Activated CD4-positive, alpha-beta T cell treated with anti-CD3 and anti-CD28 coated beads for 36 hours (primary cell): ENCODE measurements at regions not wholly inside any gene's neighbourhood (a gene's known extent, or its start where the extent isn't known, plus 50 kb on each side); places are given as distances from the start of the nearest gene placed in this dataset.

Experiments
- ATAC-seq: fragments of 200-7000 bp; cut with Tn5 transposase; one replicate; pipeline ENCODE4 v1.10.0; 2021; ENCODE audit warnings: mild to moderate bottlenecking, moderate library complexity
- CTCF ChIA-PET: fragments of 350-600 bp; sonication (Branson Sonifier 250); formaldehyde crosslinking; loops from one replicate; lab custom pipeline; 2021; ENCODE audit warnings: antibody characterized with exemption; lab: Charles Lee
- POLR2A ChIA-PET: fragments of 350-600 bp; sonication (Branson Sonifier 250); formaldehyde crosslinking; loops from one replicate; lab custom pipeline; 2021; ENCODE audit warnings: antibody characterized with exemption, inconsistent platforms; lab: Charles Lee
- DNase-seq: peaks from one replicate; pipeline ENCODE4 v3.0.0-alpha.2; 2020
- H3K27ac Mint-ChIP-seq: one replicate; pipeline ENCODE4 v1.8.0; 2021; ENCODE audit warnings: mixed read lengths
- H3K27me3 Mint-ChIP-seq: one replicate; pipeline ENCODE4 v1.8.0; 2021; ENCODE audit warnings: mixed read lengths
- H3K36me3 Mint-ChIP-seq: one replicate; pipeline ENCODE4 v1.8.0; 2021; ENCODE audit warnings: low read depth, mixed read lengths
- H3K4me1 Mint-ChIP-seq: one replicate; pipeline ENCODE4 v1.8.0; 2021; ENCODE audit warnings: mixed read lengths
- H3K4me3 Mint-ChIP-seq: one replicate; pipeline ENCODE4 v1.8.0; 2021; ENCODE audit warnings: mild to moderate bottlenecking, moderate library complexity, mixed read lengths
- H3K9me3 Mint-ChIP-seq: one replicate; pipeline ENCODE4 v1.8.0; 2021; ENCODE audit warnings: low read depth, mixed read lengths
- intact Hi-C, 2 experiments: fragments of 100-400 bp; cut with DNase I in 1 of 2; cut with micrococcal nuclease in 1 of 2; formaldehyde crosslinking; loops; one replicate each; pipeline versions ENCODE4 v1.14.2 to v1.15.1; 2022 to 2024; cut with DNase I, micrococcal nuclease

- POLR2A ChIA-PET = no interaction called here
- CTCF ChIA-PET = no interaction called here
- DNase-seq (no peak), ATAC-seq (no peak)
- no peak overlapping the region for H3K27ac Mint-ChIP-seq
- intact Hi-C loops = no loop called here
- H3K4me3 Mint-ChIP-seq = no peak overlapping the region
- H3K27me3 Mint-ChIP-seq = no peaks in the 10 kb centered on the region
- H3K9me3 Mint-ChIP-seq = peaks cover under 1% of the 10 kb centered on the region
- H3K36me3 Mint-ChIP-seq = no peaks in the 10 kb centered on the region
- no peaks in the 10 kb centered on the region for H3K4me1 Mint-ChIP-seq
These were observed 127.7 kb upstream of the EPHA3 start for GRCh38 chr3:88979760-88980159.

GRCh38 chr3:88983458-88983857, 124.0 kb upstream of the EPHA3 start:
- no peaks in the 10 kb centered on the region for H3K36me3 Mint-ChIP-seq

GRCh38 chr3:88984256-88984655, 123.2 kb upstream of the EPHA3 start:
- POLR2A ChIA-PET = no interaction called here
- Mint-ChIP-seq H3K4me1 (no peaks in the 10 kb centered on the region), H3K27ac (no peak overlapping the region), H3K27me3 (no peaks in the 10 kb centered on the region), H3K36me3 (no peaks in the 10 kb centered on the region), H3K9me3 (no peaks in the 10 kb centered on the region), H3K4me3 (no peak overlapping the region)
- DNase-seq = no peak
- intact Hi-C loops = no loop called here
- CTCF ChIA-PET = no interaction called here
- no peak for ATAC-seq

More at GRCh38 chr3:88983458-88983857, 124.0 kb upstream of the EPHA3 start:
- H3K4me3 Mint-ChIP-seq = no peak overlapping the region
- ChIA-PET CTCF (no interaction called here), POLR2A (no interaction called here)
- H3K9me3 Mint-ChIP-seq = no peaks in the 10 kb centered on the region
- H3K4me1 Mint-ChIP-seq = no peaks in the 10 kb centered on the region
- DNase-seq (no peak), ATAC-seq (no peak)
- intact Hi-C loops = no loop called here
- no peaks in the 10 kb centered on the region for H3K27me3 Mint-ChIP-seq
- H3K27ac Mint-ChIP-seq = no peak overlapping the region

GRCh38 chr3:88984832-88985231, 122.6 kb upstream of the EPHA3 start:
- no peaks in the 10 kb centered on the region for H3K9me3 Mint-ChIP-seq
- POLR2A ChIA-PET = no interaction called here
- H3K4me3 Mint-ChIP-seq = no peak overlapping the region
- H3K27me3 Mint-ChIP-seq = no peaks in the 10 kb centered on the region
- intact Hi-C loops = no loop called here
- H3K27ac Mint-ChIP-seq = no peak overlapping the region
- CTCF ChIA-PET = no interaction called here
- DNase-seq (no peak), ATAC-seq (no peak)
- no peaks in the 10 kb centered on the region for H3K36me3 Mint-ChIP-seq
- H3K4me1 Mint-ChIP-seq = no peaks in the 10 kb centered on the region

GRCh38 chr3:88985491-88985890, 121.9 kb upstream of the EPHA3 start:
- no peaks in the 10 kb centered on the region for H3K36me3 Mint-ChIP-seq
- no peaks in the 10 kb centered on the region for H3K27me3 Mint-ChIP-seq
- POLR2A ChIA-PET = no interaction called here
- H3K27ac Mint-ChIP-seq = no peak overlapping the region
- intact Hi-C loops = no loop called here
- DNase-seq (no peak), ATAC-seq (no peak)
- H3K4me3 Mint-ChIP-seq = no peak overlapping the region
- H3K4me1 Mint-ChIP-seq = no peaks in the 10 kb centered on the region
- H3K9me3 Mint-ChIP-seq = no peaks in the 10 kb centered on the region
- CTCF ChIA-PET = no interaction called here

- no peak overlapping the region for H3K27ac Mint-ChIP-seq
- H3K4me1 Mint-ChIP-seq = no peaks in the 10 kb centered on the region
- ChIA-PET POLR2A (no interaction called here), CTCF (interaction anchor here (1.2 kb wide), 1 partner anchor 24 kb away, joined by 3 read pairs; no protein-coding TSS in a partner anchor)
- DNase-seq (no peak), ATAC-seq (no peak)
- no peaks in the 10 kb centered on the region for H3K36me3 Mint-ChIP-seq
- H3K9me3 Mint-ChIP-seq = no peaks in the 10 kb centered on the region
- H3K4me3 Mint-ChIP-seq = no peak overlapping the region
- no peaks in the 10 kb centered on the region for H3K27me3 Mint-ChIP-seq
- intact Hi-C loops = no loop called here
These were observed 120.6 kb upstream of the EPHA3 start for GRCh38 chr3:88986834-88987233.

- CTCF ChIA-PET = interaction anchor here (0.7 to 1.2 kb wide), 2 partner anchors 25 to 769 kb away, joined by 3 read pairs; no protein-coding TSS in a partner anchor
- Mint-ChIP-seq H3K9me3 (no peaks in the 10 kb centered on the region), H3K36me3 (no peaks in the 10 kb centered on the region), H3K27ac (no peak overlapping the region), H3K4me1 (no peaks in the 10 kb centered on the region), H3K27me3 (no peaks in the 10 kb centered on the region), H3K4me3 (no peak overlapping the region)
- ATAC-seq (no peak), DNase-seq (no peak)
- POLR2A ChIA-PET = no interaction called here
- intact Hi-C loops = no loop called here
These were observed 119.6 kb upstream of the EPHA3 start for GRCh38 chr3:88987776-88988175.

GRCh38 chr3:88988906-88989305, 118.5 kb upstream of the EPHA3 start:
- Mint-ChIP-seq H3K4me3 (no peak overlapping the region), H3K4me1 (no peaks in the 10 kb centered on the region), H3K27me3 (no peaks in the 10 kb centered on the region), H3K9me3 (no peaks in the 10 kb centered on the region), H3K27ac (no peak overlapping the region), H3K36me3 (no peaks in the 10 kb centered on the region)
- CTCF ChIA-PET = no interaction called here
- DNase-seq (no peak), ATAC-seq (no peak)
- intact Hi-C loops = no loop called here
- POLR2A ChIA-PET = no interaction called here

GRCh38 chr3:88991496-88991895, 115.9 kb upstream of the EPHA3 start:
- H3K36me3 Mint-ChIP-seq = no peaks in the 10 kb centered on the region
- no peaks in the 10 kb centered on the region for H3K27me3 Mint-ChIP-seq
- intact Hi-C loops = no loop called here
- no peak overlapping the region for H3K27ac Mint-ChIP-seq
- POLR2A ChIA-PET = no interaction called here
- ATAC-seq = no peak
- no peak overlapping the region for H3K4me3 Mint-ChIP-seq
- CTCF ChIA-PET = no interaction called here
- no peak for DNase-seq
- no peaks in the 10 kb centered on the region for H3K9me3 Mint-ChIP-seq
- H3K4me1 Mint-ChIP-seq = no peaks in the 10 kb centered on the region

GRCh38 chr3:88996691-88997090, 110.7 kb upstream of the EPHA3 start:
- ChIA-PET POLR2A (no interaction called here), CTCF (no interaction called here)
- Mint-ChIP-seq H3K9me3 (no peaks in the 10 kb centered on the region), H3K4me3 (no peak overlapping the region), H3K4me1 (no peaks in the 10 kb centered on the region), H3K27me3 (no peaks in the 10 kb centered on the region), H3K36me3 (no peaks in the 10 kb centered on the region), H3K27ac (no peak overlapping the region)
- intact Hi-C loops = loop anchor here in 1 of 2 experiments (5.0 kb wide), 1 partner anchor 534 kb away; no protein-coding TSS in a partner anchor
- ATAC-seq (no peak), DNase-seq (no peak)

GRCh38 chr3:88997260-88997659, 110.2 kb upstream of the EPHA3 start:
- Mint-ChIP-seq H3K9me3 (no peaks in the 10 kb centered on the region), H3K4me3 (no peak overlapping the region), H3K36me3 (no peaks in the 10 kb centered on the region), H3K4me1 (no peaks in the 10 kb centered on the region), H3K27me3 (no peaks in the 10 kb centered on the region), H3K27ac (no peak overlapping the region)
- ATAC-seq = no peak
- ChIA-PET CTCF (no interaction called here), POLR2A (no interaction called here)
- no peak for DNase-seq
- intact Hi-C loops = loop anchor here in 1 of 2 experiments (5.0 kb wide), 1 partner anchor 535 kb away; no protein-coding TSS in a partner anchor

- DNase-seq (no peak), ATAC-seq (no peak)
- H3K4me1 Mint-ChIP-seq = no peaks in the 10 kb centered on the region
- no peaks in the 10 kb centered on the region for H3K9me3 Mint-ChIP-seq
- no peaks in the 10 kb centered on the region for H3K36me3 Mint-ChIP-seq
- H3K4me3 Mint-ChIP-seq = no peak overlapping the region
- H3K27ac Mint-ChIP-seq = no peak overlapping the region
- no peaks in the 10 kb centered on the region for H3K27me3 Mint-ChIP-seq
- intact Hi-C loops = no loop called here
- ChIA-PET CTCF (no interaction called here), POLR2A (no interaction called here)
These were observed 106.5 kb upstream of the EPHA3 start for GRCh38 chr3:89000886-89001285.

GRCh38 chr3:89002191-89002590, 105.2 kb upstream of the EPHA3 start:
- no peaks in the 10 kb centered on the region for H3K4me1 Mint-ChIP-seq
- no peak for DNase-seq
- POLR2A ChIA-PET = no interaction called here

More at GRCh38 chr3:89002191-89002590, 105.2 kb upstream of the EPHA3 start:
- no peaks in the 10 kb centered on the region for H3K36me3 Mint-ChIP-seq
- H3K9me3 Mint-ChIP-seq = no peaks in the 10 kb centered on the region
- no peak overlapping the region for H3K4me3 Mint-ChIP-seq
- CTCF ChIA-PET = no interaction called here
- intact Hi-C loops = no loop called here
- no peaks in the 10 kb centered on the region for H3K27me3 Mint-ChIP-seq
- no peak overlapping the region for H3K27ac Mint-ChIP-seq
- no peak for ATAC-seq
